HEK293T (cell line): ENCODE measurements at regions not wholly inside any gene's neighbourhood (a gene's known extent, or its start where the extent isn't known, plus 50 kb on each side); places are given as distances from the start of the nearest gene placed in this dataset.

Source experiments
- CTCF ChIA-PET: fragments of 350-600 bp; formaldehyde crosslinking; extraction: SDS; loops from one replicate; lab custom pipeline; 2021; ENCODE audit warnings: antibody characterized with exemption, inconsistent platforms; lab: Yijun Ruan, JAX
- POLR2A ChIA-PET: fragments of 350-600 bp; formaldehyde crosslinking; extraction: SDS; loops from one replicate; lab custom pipeline; 2020; ENCODE audit warnings: antibody characterized with exemption, inconsistent platforms; lab: Yijun Ruan, JAX
- DNase-seq: peaks from one replicate; pipeline ENCODE4 v3.0.0; 2012; ENCODE audit warnings: mixed read lengths; ENCODE audit errors: extremely low spot score
- ARNT ChIP-seq: fragments of 450-650 bp; IDR thresholded peaks from 2 replicates; pipeline ENCODE4 v1.6.1; 2017; ENCODE audit warnings: mild to moderate bottlenecking
- BHLHE40 ChIP-seq: fragments of 450-650 bp; IDR thresholded peaks from 2 replicates; pipeline ENCODE4 v1.6.1; 2016; ENCODE audit warnings: mild to moderate bottlenecking, moderate library complexity, borderline replicate concordance
- CTBP1 ChIP-seq: fragments of 450-650 bp; IDR thresholded peaks from 2 replicates; pipeline ENCODE4 v1.6.1; 2016; ENCODE audit warnings: borderline replicate concordance
- ELF4 ChIP-seq: fragments of 450-650 bp; IDR thresholded peaks from 2 replicates; pipeline ENCODE4 v1.6.1; 2017; ENCODE audit warnings: antibody characterized with exemption
- FOXA1 ChIP-seq: fragments of 450-650 bp; IDR thresholded peaks from 2 replicates; pipeline ENCODE4 v1.6.1; 2016; ENCODE audit warnings: mild to moderate bottlenecking
- FOXK2 ChIP-seq: fragments of 450-650 bp; IDR thresholded peaks from 2 replicates; pipeline ENCODE4 v1.6.1; 2016; ENCODE audit warnings: mild to moderate bottlenecking
- FOXM1 ChIP-seq: fragments of 450-650 bp; IDR thresholded peaks from 2 replicates; pipeline ENCODE4 v1.6.1; 2017; ENCODE audit warnings: mild to moderate bottlenecking, borderline replicate concordance
- HDGF ChIP-seq: fragments of 450-650 bp; IDR thresholded peaks from 2 replicates; pipeline ENCODE4 v1.6.1; 2017; ENCODE audit warnings: antibody characterized with exemption, borderline replicate concordance
- L3MBTL2 ChIP-seq: fragments of 450-650 bp; conservative IDR thresholded peaks from 2 replicates; pipeline ENCODE4 v1.6.1; 2016; ENCODE audit warnings: mild to moderate bottlenecking
- LEF1 ChIP-seq: fragments of 450-650 bp; IDR thresholded peaks from 2 replicates; pipeline ENCODE4 v1.6.1; 2017; ENCODE audit warnings: mild to moderate bottlenecking, borderline replicate concordance
- NFRKB ChIP-seq: fragments of 450-650 bp; IDR thresholded peaks from 2 replicates; pipeline ENCODE4 v1.6.1; 2016; ENCODE audit warnings: mild to moderate bottlenecking, moderate library complexity
- SP1 ChIP-seq: fragments of 450-650 bp; IDR thresholded peaks from 2 replicates; pipeline ENCODE4 v1.6.1; 2017
- SUZ12 ChIP-seq: fragments of 450-650 bp; IDR thresholded peaks from 2 replicates; pipeline ENCODE4 v1.6.1; 2016; ENCODE audit warnings: mild to moderate bottlenecking
- TARDBP ChIP-seq: fragments of 450-650 bp; IDR thresholded peaks from 2 replicates; pipeline ENCODE4 v1.6.1; 2016
- ZNF384 ChIP-seq: fragments of 450-650 bp; IDR thresholded peaks from 2 replicates; pipeline ENCODE4 v1.6.1; 2016
- TF ChIP-seq, protein P1 (sequence below): fragments of 450-650 bp; IDR thresholded peaks from 2 replicates; pipeline ENCODE4 v1.6.1; 2016

DNA sequence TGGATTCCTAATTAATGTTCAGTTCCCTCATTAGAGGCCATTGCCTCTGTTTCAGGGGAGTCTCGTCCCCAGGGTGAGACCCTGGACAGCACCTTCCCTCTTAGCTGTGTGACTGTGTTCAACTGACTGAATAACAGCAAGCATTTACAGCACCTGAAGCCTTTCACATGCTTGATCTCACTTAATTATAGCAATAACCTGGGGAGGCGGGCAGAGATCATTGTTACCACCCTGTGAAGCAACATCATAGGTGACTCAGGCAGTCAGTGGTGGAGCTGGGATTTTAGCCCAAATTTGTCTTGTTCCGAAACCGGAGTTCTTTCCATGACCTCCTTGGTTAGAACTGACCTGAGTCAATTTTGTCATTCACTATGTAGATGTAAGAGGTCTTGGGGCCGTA, 105.2 kb upstream of the RAD23B start:
- CTCF ChIA-PET: no interaction called here
- no peak for TF ChIP-seq ELF4
- TF ChIP-seq SUZ12: no peak
- no peak for TF ChIP-seq FOXA1
- no peak for TF ChIP-seq ARNT
- no peak for TF ChIP-seq SP1
- no peak for TF ChIP-seq HDGF
- TF ChIP-seq L3MBTL2: no peak
- no peak for TF ChIP-seq NFRKB
- TF ChIP-seq ZNF384: no peak
- no peak for TF ChIP-seq FOXM1
- TF ChIP-seq LEF1: no peak
- TF ChIP-seq CTBP1: no peak
- no peak for TF ChIP-seq BHLHE40
- TF ChIP-seq TARDBP: no peak
- no peak for DNase-seq
- POLR2A ChIA-PET: no interaction called here

DNA sequence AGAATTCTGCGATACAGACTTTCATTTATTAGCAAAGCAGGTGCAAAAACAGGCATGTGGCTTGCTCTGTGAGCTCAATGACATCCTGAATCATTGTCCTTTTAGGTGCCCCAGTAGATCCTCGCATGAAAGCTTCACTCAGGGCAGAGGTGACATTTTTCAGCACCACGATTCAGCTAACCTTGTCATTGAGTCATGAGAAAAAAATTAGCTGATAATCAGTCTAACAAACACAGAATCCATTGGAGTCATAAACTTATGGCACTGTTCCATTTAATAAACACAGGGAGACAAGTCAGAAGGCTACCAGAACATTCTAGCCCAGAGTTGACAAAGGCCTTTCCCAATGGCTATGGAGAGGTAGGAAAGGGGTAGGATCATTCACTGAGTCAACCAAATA, 104.8 kb upstream of the RAD23B start:
- TF ChIP-seq ARNT (no peak), L3MBTL2 (no peak), SP1 (no peak), HDGF (no peak), FOXM1 (no peak), CTBP1 (no peak), LEF1 (no peak), TARDBP (no peak), NFRKB (no peak), BHLHE40 (no peak), SUZ12 (no peak), FOXA1 (no peak), ELF4 (no peak)
- TF ChIP-seq, protein P1, sequence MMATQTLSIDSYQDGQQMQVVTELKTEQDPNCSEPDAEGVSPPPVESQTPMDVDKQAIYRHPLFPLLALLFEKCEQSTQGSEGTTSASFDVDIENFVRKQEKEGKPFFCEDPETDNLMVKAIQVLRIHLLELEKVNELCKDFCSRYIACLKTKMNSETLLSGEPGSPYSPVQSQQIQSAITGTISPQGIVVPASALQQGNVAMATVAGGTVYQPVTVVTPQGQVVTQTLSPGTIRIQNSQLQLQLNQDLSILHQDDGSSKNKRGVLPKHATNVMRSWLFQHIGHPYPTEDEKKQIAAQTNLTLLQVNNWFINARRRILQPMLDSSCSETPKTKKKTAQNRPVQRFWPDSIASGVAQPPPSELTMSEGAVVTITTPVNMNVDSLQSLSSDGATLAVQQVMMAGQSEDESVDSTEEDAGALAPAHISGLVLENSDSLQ: no peak
- ChIA-PET POLR2A (no interaction called here), CTCF (no interaction called here)
- DNase-seq: no peak

DNA sequence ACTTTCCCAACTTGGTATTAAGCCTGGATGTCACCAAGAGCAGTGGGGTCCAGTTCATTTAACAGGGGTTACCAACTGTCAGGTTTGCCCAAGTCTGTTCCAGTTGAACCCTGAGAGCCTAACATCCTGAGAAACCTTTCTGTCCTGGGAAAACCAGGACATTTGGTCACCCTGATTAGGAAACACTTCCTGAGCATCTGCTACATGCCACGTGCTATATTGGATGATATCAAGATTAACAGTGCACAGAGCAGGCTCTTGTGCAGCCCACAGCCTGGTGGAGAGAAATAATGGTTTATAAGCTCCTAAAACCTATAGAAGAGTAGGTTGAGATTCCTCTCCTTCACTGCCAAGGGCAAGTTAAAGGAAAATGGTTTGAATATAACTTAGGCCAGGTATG, 102.9 kb upstream of the RAD23B start:
- TF ChIP-seq ELF4 (no peak), CTBP1 (no peak), BHLHE40 (no peak), HDGF (no peak), FOXK2 (no peak), SUZ12 (no peak), FOXM1 (no peak)
- TF ChIP-seq, protein P1: no peak
- ChIA-PET POLR2A (no interaction called here), CTCF (interaction anchor here (0.6 to 1.0 kb wide), 2 partner anchors 22 to 66 kb away, joined by 3 to 4 read pairs; no protein-coding TSS in a partner anchor)
- DNase-seq: no peak

DNA sequence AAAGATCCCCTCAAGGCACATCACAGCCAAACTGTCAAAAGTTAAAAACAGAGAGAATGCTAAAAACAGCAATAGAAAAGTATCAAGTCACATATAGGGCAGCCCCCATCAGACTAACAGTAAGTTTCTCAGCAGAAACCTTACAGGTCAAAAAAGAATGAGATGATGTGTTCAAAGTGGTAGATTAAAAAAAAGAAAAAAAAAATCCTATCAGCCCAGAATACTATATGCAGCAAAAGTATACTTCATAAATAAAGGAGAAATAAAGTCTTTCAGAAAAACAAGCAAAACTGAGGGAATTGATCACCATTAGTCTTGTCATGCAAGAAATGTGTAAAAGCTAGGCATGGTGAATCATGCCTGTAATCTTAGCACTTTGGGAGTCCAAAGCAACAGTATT, 99.9 kb upstream of the RAD23B start:
- POLR2A ChIA-PET: no interaction called here
- TF ChIP-seq TARDBP (no peak), FOXK2 (no peak), ZNF384 (no peak), LEF1 (no peak), FOXA1 (no peak), HDGF (no peak), ARNT (no peak), L3MBTL2 (no peak), NFRKB (no peak), BHLHE40 (no peak), SP1 (no peak), CTBP1 (no peak), ELF4 (no peak), SUZ12 (no peak), FOXM1 (no peak)
- TF ChIP-seq, protein P1: no peak
- no peak for DNase-seq
- CTCF ChIA-PET: no interaction called here

DNA sequence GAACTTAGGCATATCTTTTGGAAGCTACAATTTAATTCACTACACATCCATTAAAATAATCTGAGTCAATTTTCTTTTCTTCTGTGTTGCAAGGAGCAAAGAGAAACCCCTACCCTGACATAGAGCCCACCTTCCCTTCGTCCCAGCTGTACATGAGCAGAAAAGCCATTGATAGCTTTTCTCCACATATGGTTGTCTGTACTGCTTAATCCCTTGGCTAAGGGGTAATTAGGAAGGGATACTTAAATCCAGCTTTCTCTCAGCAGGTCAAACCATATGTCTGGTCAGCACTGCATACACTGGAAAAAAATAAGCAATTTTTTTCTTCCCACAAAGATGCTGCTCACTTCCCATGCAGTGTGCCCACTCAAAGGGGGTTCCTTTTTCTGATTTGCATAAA, 94.7 kb upstream of the RAD23B start:
- CTCF ChIA-PET: no interaction called here
- POLR2A ChIA-PET: no interaction called here
- no peak for DNase-seq
- TF ChIP-seq SP1: no peak
- no peak for TF ChIP-seq CTBP1
- TF ChIP-seq TARDBP: no peak
- TF ChIP-seq FOXA1: no peak
- no peak for TF ChIP-seq FOXK2
- TF ChIP-seq NFRKB: no peak
- TF ChIP-seq HDGF: no peak
- TF ChIP-seq SUZ12: no peak
- TF ChIP-seq, protein P1: no peak
- no peak for TF ChIP-seq LEF1
- no peak for TF ChIP-seq ELF4
- no peak for TF ChIP-seq ZNF384
- no peak for TF ChIP-seq FOXM1
- TF ChIP-seq BHLHE40: no peak
- no peak for TF ChIP-seq ARNT
- TF ChIP-seq L3MBTL2: no peak
